NCI-H187 treated with DMSO at 0.1 percent for 48 hours (cell line): ENCODE measurements at regions not wholly inside any gene's neighbourhood (a gene's known extent, or its start where the extent isn't known, plus 50 kb on each side); places are given as distances from the start of the nearest gene placed in this dataset.

Source experiments
- DNase-seq: peaks from one replicate; lab custom pipeline; 2025; lab: John Stamatoyannopoulos, UW

DNA sequence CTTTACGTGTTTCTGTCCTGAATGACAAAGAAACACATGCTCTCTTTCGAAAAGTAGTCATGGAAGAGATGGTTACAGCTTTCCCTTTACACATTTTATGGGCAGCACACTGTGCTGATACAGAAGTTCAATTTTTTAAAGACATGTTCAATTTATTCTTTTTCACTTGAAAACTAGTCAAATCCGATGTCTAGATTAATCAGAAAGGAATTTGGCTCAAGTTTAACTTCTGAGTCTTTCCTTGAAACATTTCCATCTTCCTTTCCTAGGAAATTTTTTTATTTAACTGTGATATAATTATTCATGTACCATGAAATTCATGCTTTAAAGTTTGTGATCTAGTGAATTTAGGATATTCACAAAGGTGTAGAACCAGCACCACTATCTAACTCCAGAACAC is 360.1 kb downstream of the TNS3 start:
- no peak for DNase-seq

DNA sequence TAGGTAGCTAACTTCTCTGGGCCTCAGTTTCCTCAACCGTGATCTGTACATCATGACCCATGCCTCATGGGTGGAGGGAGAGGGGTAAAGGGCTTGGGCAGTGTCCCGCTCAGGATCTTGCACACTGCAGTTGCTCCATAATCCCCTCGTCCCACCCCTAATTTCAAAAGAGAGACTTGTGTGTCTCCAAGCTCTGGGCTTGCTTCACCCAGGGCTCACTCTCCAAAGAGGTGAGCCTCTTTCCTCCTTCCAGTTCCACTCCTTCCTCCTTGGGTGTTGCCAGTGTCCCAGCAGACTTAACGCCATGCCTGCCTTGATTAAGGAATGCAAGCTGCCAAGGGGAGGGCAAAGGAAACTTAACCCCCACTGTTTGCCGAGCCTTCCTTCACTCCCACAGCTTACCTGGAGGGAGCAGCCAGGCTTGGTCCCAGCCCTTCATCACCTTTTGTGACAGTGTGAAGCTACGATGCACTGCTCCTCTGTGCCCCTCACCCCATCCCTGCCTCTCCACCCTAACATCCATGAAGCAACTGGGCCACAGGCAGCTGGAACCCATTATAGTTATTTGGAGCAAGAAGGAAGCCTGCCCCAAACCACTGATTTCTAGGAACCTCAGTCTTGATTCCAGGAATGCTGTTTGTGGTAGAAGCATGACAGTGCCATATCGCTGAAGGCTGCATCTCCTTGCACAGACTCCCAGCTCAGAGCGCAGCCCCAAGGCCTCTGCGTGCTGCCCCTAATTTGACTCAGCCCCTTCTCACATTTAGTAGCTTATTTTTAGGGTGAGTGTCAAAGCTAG is 363.3 kb downstream of the TNS3 start:
- no peak for DNase-seq

DNA sequence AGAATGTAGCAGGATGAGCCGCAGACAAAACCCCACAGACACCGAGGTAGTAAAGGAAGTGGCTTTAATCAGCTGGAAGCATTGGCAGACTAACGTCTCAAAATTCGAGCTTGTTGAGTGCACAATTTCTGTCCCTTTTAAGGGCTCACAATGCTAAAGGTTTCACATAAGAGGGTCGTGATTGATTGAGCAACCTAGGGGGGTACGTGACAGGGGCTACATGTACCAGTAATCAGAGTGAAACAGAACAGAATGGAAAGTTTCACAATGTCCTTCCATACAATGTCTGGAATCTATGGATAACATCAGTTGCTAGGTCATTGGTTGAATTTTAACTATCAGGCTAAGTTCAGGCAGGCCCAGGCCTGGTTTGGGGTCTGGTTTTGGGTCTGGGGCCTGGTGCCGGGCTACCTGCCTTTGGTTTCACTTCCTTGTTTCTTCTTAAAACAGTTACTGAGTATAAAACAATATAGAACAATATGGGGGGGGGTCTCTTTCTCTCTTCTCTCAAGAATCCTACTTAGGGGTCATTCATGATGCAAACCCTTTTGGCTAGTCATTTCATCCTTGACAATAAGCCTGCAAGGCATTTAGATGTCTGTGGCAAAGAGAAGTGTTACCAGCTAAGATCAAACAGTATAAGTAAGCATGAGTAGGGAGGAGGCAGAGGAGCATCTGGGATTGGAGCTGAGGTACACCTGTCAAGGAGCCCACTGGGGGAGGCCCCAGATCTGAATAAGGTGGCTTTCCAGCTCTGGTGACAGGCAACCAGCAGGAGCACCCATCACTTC is 364.1 kb downstream of the TNS3 start:
- no peak for DNase-seq

DNA sequence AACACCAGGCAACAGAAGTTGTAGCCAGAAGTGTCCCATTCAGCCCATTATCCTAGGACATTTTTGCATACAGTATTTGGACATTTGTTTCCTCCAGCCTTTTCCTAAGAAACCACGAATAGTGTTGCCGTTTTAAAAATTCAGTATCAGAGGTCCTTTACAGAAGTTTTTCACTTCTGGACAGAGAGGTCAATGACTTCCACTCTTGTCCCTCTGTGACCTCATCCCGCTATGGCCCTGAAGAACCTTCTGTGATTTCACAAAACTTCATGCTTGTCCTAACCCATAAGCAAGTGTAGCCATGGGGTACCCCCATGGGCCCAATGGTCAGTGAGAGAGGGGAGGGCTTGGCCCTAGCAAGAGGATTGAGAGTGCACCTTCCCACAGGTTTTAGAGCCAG is 364.8 kb downstream of the TNS3 start:
- no peak for DNase-seq

DNA sequence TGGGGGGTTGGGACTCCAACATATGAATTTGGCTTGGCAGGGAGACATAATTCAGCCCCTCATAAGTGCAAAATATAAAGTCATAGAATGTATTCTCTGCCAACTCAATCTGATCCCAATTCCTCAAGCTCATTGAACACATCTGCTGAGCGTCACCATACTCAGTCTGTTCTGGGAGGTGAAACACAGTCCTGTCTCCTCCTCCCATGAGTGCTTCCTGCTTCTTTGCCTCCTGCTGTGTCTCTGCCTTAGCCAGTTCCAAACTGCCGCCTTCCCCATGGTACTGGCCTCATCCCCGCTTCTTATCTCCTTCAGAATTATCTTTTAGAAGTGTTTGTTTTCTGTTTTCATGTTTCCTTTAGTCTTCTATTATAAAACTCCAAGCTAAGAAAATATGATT is 365.5 kb downstream of the TNS3 start:
- no peak for DNase-seq

DNA sequence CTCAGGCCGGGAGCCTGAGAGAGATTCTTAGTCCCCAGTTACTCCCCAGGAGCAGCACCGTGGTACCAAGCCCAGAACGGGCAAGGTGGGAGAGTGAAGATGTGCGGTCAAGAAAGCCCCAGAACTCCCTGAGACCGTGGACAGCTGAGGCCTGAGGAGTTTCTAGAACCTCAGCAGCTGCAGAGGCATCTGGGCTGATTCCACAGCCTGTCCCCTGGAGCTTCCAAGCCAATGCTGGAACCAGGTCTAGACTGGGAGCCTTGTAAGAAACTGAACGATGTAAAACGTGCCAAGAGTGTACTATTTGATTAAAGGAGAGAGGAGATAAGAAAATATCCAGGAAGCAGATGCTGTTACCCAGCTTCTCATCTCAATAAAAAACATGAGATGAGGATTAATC is 366.3 kb downstream of the TNS3 start:
- DNase-seq: no peak

DNA sequence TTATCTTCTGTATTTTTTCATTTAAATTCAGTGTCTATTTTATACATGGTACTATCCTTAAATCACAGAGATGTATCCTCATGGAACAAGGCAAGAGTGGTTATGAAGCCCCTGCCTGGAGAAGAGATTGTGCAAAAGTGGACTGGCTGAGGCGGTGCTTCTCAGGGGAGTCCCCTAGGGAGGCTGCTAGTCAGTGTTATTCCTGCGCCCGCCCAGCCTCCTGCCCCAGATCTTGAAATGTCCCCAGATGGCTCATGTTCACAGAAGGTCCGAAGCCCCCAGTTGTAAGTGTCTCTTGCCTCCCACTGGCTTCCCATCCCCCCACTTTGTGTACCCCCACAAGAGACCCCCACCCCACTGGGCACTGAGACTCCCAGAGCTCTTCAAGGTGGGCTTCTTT is 366.9 kb downstream of the TNS3 start:
- no peak for DNase-seq

DNA sequence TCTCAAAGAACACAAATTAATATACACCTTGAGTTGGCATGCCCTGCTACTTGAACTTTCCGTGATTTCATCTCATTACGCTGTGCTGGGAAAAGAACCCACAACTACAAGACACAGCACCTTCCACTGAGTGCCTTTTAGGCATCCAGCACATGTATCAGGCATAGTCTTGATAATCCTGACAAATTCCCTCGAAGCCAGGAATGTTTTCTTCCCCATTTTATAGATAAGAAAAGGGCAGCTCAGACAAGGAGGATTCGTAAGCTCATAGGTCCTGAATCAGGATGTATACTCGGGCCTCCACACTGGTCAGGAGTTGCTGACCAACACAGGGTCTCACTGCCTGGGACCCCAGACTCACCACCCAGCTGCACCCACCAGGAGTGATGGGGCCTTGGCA is 368.6 kb downstream of the TNS3 start:
- DNase-seq: no peak

DNA sequence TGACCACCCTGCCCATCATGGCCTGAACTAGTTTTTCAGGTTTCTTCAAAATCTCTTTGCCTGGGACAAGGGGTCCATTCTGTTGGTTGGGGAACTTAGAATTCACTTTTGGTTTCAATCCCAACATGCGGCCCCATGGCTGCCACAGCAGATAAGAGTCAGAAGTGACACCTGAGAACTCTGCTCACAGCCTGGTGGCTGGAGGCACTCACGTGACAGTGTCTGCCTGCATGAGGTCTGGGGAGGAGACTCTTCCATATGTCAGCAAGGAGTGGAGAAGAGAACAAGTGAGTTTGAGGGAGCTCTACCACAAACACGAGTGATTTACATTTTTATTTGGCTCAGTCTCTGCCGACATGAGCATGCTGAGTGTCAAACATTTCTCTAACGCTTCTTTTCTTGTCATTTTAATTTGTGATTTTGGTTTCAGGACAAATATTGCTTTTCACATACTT is 370.4 kb downstream of the TNS3 start:
- DNase-seq: no peak

DNA sequence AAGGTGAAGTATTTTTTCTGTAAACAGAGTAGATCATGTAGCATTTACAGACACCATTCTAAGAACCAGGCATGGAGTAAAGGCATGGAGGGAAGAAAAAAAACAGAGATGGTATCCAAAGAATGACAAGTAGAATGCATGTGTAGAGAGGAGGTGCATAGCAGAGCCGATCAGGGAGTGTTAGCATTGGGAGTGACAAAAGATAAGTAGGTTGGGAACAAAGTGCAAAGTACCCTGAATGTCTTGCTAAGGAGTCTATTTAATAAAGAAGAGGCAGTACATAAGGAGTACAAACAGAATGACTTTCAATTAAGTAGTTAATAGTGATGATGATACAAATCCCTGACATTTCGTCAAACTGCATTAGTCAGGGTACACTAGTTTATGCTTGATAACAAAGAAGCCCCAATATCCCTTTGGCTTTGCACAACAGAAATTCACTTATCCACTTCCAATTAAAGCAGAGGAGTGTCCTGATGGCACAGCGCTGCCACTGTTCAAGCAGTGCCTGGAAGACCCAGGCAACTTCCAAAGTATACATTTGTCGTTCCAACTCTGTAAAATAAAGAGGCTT is 371.5 kb downstream of the TNS3 start:
- DNase-seq: no peak

DNA sequence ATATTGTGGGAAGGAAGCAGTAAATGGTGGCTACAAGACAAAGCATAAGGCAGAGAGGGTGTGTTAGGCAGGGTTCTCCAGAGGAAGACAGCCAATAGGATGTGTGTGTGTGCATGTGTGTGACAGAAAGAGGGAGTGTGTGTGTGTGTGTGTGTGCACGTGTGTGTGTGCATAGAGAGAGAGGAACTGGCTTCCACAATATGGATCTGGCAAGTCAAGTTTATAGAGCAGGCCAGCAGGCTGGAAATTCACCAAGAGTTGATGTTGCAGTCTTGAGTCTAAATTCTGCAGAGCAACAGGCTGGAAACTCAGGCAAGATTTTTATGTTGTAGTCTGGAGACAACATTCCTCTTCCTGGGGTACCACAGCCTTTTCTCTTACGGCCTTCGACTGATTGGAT is 374.0 kb downstream of the TNS3 start:
- no peak for DNase-seq

DNA sequence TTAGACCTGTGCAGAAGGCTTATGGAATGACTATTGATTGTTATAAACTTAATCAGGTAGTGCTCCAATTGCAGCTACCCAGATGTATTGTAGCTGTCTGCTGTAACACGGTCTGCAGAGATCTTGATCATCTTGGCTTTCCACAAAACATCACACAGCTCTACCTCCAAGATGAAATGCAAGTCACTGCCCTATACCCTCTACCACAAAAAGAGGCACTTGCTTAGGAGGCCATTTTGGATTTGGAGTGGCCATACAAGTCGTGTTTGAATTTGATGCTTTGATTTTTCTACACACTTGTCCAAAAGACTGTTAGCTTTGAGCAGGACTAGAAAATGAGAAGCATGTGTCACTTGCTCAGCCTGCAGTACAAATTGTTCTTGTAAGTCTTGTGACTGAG is 377.2 kb downstream of the TNS3 start:
- DNase-seq: no peak

DNA sequence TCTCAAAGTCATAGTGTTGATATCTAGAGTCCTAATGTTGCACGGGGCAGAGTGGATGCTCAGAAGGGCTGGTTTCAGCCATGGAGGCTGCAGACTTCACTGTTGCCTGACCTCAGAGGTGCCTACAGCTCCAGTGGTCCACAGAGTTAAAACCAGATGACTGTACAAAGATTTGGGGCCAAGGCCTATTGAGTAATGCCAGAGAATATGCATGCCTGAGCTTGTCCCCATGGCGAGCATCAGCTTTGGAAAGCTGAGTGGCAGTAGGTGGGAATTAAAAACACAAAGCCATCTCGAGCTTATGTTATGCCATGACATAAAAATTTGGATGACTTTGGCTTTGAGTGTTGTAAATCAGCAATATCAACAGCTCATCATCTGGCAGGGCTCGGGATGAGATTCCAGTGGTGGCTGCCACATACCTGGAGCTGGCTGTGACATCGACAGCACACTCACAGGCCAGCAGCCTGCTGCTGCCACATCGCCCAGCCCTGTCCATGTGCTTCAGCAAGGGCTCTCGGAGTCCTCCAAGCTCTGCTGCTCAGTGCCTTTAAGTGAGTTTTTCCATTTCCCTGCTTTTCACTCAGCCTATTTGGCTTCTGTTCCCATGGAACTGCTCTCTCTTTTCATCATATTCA is 379.6 kb downstream of the TNS3 start:
- DNase-seq: no peak

DNA sequence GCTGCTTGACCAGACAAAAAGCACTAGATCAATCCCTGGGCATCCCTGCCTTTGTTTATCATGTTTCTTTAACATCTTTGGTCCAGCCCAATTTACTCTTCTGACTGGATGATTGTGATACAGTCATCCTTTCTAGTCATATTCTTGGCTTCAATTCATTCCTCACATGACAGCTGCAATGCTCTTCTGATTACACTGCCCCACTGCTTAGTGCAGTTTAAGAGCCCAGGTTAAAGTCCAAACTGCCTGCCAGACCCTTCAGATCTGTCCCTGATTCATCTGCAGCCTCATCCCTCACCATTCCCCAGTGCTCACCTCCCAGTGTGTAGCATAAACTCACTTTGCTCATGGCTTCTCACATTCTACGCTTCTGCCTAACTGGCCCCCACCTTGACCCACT is 383.8 kb downstream of the TNS3 start:
- no peak for DNase-seq

DNA sequence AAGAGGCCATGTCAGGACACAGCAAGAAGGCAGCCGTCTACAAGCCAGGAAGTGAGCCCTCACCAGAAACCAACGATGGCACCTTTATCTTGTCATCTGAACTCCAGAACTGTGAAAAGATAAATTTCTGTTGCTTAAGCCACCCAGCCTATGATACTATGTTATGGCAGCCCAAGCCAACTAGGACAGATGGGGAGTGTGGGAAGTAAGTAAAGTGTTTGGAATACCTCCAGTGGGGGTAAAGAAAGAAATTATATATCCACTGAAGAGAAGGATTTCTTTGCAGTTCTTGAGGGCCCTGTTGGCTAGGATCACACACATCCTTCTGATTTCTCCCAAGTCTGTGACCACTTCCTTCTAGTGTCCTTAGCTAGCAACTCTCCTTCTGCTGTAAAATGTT is 384.4 kb downstream of the TNS3 start:
- DNase-seq: no peak

DNA sequence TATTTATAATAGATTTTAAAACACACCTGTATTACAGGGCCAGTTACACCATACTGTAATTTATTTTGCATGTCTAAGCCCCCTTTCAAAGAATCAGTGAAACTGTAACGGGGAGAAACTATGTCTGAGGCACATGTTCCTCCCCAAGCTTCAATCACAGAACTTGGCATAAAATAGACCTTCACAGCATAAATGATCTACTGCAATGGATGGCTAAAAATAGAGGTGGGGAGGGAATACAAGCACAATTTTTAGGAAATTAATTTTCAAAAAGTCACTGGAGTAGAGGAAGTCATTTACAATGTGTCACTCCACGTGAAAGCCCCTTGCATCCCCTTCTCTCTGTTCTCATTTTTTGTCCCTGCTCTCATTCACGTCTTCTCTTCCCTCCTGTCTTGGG is 385.2 kb downstream of the TNS3 start:
- DNase-seq: no peak

DNA sequence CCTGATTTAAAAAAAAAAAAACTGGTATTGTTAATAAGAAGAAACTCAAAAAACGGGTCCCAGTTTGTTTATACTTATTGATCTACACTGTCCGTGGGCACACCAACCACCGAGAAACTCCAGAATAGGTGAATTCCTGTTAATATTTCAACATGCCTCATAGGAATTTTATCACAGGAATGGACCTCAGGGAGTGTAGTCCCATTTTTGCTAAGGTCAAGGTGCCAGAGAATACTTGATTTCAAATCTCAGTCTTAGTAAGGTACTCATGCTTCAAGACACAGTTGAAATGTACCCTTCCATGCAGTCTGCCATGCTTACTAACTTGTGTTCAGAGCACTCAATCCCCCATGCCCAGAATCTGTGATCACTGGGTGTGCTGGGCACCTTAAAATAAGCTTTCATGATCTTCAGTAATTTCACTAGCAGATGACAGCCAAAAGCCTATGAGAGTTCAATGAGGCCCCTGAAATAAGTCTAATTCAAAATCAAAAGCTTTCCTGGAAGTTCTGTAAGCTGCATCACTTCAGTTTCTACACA is 385.7 kb downstream of the TNS3 start:
- no peak for DNase-seq

DNA sequence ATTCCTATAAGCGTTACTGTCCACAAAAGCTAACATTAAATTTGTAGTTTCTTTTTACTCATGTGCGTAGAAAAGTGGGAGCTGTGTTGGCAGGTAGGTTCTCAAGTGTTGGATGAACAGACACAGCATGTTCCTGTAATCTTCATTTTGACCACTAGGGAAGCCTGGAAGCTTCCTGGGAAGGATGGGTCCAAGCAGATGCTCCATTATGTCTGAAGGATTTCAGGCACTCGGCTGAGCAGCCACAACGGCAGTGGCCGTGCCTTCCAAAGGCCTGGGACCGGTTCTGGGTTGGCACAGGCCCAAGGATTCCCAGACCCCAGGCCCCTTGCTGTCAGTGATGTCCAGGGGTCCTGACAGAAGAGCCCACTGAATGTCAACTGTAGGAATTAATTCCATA is 386.3 kb downstream of the TNS3 start:
- no peak for DNase-seq

DNA sequence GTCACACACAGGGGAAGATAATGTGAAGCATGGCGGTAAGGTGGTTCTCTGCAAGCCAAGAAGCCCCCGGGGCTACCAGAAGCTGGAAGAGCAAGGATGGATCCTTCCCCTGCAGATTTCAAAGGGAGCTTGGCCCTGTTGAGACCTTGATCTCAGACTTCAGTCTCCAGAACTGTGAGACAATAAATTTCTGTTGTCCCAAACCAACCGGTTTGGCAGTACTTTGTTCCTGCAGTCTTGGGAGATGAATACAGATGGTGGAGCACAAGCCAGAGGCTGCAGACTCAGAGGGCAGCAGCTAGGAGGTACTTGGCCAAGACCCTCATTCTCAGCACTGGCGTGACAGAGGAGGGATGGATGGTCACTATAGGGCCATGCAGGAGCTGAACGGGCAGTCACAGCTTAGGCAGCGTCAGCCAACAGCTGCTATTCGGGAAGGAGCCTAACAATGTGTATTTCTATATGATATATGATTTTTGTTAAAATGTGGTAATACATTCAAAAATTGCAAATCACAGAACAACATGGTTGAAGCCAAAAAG is 387.3 kb downstream of the TNS3 start:
- no peak for DNase-seq

DNA sequence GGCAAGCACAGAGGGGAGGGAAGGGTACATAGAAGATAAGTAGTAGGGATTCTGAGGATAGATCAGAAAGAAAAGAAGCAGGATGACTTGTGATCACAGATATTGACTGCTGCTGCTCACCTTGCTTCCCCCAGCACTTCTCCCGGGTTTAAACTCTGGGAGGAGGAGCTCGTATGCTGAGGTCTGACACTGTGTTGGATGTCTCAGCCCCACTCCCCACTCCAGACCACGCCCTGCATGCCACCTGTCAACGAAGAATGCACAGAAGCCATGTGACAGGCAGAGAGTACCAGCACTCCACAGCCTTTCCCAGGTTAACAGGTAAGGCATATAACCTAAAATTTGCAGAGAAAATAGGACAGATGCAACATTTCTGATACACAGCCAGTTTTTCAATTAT is 388.9 kb downstream of the TNS3 start:
- no peak for DNase-seq

DNA sequence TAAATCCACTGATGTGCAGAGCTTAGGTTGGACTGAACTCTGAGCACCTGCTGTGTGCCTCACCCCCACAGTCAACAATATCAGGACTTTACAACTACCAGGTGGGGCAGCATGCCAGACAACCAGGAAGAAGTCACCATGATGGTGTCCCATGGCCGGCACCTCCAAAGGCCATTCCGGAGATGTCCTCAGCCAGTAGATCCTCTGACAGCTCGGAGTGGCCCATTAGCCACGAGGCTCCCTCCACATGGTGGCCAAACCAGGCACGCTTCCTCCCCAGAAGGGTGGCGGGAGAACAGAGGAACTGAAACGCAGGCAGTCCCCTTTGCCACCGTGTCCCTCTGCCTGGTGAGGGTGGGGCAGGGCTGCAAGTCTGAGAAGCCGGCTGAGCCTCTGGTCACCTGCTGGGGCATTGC is 390.0 kb downstream of the TNS3 start:
- DNase-seq: no peak

DNA sequence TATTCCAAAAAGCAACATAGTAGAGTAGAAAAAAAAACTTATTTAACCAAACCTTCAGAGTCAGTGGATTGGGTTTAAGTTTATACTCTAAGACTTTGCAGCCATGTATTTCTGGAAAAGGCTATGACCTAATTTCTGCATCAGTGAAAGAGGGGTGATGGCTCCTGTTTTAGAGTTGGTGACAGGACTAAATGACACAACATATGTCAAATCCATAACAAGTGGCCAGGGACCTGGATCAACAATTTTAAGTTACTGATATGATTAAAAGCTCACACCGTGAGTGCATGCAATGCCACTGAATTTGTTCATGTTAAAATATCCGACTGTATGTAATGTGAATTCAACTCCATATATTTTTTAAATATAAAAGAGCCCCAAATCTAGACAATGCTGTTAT is 390.6 kb downstream of the TNS3 start:
- no peak for DNase-seq
